ENCODE measurements at regions not wholly inside any gene's neighbourhood (a gene's known extent, or its start where the extent isn't known, plus 50 kb on each side); places are given as distances from the start of the nearest gene placed in this dataset.

DNA sequence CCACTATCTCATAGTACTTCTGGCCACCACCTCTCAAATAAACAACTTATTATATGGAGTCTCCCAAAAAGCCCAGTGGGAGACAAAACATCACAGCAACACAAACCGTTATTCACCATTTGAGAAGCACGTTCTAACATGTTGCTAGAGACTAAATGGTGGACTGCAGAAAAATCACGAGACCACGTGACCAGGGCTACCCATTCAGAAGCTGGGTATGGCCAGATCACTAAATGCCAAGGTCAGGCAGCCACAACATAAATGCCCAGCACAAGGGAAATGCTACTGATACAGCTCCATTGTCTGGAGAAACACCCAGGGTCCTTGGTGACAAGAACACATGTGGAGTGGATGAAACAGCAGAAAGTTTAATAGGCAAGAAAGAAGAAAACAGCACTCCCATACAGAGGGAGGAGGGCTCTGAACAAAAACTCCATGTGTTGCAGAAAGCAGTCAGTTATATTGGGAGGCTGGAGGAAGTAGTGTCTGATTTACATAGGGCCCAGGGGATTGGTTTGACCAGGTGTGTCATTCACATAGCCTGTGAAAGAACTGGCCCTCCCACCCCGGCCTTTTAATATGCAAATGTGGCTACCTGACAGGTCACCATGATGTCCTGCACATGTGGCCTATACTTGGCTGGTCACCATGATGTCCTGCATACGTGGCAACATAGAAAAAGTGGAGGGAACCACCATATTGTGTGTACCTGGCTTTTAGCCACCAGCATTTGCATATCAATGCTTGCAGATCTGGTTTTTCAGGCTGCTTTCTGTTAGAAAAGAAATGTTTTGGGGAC, 97.2 kb downstream of the TRIM36 start:
- Mint-ChIP-seq H3K36me3 (ENCODE audit: low read depth) (no peaks in the 10 kb centered on the region), H3K27ac (no peak overlapping the region), H3K4me3 (no peak overlapping the region), H3K27me3 (ENCODE audit: low read depth) (peaks cover 12% of the 10 kb centered on the region), H3K4me1 (ENCODE audit: low read depth) (peaks cover 10% of the 10 kb centered on the region), H3K9me3 (peaks cover 2% of the 10 kb centered on the region)
- intact Hi-C loops (cut with micrococcal nuclease): no loop called here
- CTCF ChIA-PET: no interaction called here
- DNase-seq: no peak

DNA sequence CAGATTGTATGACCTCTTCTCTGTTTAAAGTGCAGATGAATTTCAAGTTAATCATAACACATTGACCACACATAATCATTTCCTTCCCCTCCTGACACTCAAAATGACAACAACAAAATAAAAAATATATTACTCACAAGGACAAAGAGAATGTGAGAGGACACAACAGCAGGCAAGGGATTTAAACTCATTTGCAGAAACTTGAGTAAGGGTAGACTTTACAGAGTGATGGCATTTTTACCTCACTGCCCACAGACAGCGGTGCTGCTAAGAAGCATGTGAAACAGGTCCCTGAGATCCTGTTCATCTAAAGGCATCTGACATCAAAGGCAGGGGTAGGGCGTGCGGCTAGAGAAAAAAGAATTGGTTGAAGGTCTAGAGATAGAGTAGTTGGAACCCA, 99.0 kb downstream of the TRIM36 start:
- H3K4me3 Mint-ChIP-seq: no peak overlapping the region
- H3K27ac Mint-ChIP-seq: no peak overlapping the region
- H3K36me3 Mint-ChIP-seq (ENCODE audit: low read depth): no peaks in the 10 kb centered on the region

DNA sequence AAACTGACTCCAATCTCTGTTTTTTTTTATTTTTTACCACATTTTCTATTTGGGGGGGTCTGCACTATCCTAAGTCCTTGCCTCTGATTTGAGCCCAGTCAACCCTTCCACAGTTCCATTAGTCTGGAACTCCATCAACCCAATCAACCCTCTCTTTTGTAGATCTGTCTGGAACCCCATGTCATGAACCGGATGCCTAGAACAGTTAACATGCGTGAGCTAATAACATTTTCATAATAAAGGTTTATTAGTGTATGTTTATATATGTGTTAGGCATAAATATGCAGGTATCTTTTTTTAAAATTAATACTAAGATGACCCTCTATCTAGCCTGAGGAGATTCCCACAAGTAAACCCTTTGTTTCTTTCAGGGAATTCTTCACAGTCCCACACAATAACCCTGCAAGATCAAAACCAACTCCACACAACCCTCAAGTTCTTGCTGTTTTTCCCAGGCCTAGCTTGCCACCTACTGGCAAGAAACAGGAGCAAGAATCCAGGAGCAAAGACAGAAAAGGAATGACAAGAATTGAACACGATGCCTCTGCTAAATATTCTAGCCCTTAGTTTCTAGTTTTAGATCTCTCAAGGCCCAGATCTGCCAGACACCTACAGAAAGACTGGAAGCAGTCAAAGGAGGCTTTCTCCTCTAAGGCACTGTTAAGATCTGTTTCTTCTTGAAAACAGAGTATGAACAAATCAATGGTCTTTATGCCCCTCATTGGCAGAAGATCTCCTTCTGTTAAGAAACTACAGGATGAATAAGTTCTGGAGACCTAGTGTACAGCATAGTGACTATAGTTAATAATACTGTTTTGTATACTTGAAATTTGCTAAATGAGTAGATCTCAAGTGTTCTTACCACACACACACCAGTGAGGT, 100.4 kb downstream of the TRIM36 start:
- intact Hi-C loops (cut with micrococcal nuclease): loop anchor here (1.0 to 5.0 kb wide), 3 partner anchors 619 to 1457 kb away; no protein-coding TSS in a partner anchor
- Mint-ChIP-seq H3K9me3 (peaks cover 2% of the 10 kb centered on the region), H3K27me3 (ENCODE audit: low read depth) (peaks cover 14% of the 10 kb centered on the region), H3K27ac (peak overlapping the region; percentile 33), H3K36me3 (ENCODE audit: low read depth) (no peaks in the 10 kb centered on the region), H3K4me1 (ENCODE audit: low read depth) (peaks cover 10% of the 10 kb centered on the region), H3K4me3 (no peak overlapping the region)
- CTCF ChIA-PET: interaction anchor here (0.7 to 1.2 kb wide), 8 partner anchors 13 to 1457 kb away, joined by 3 to 9 read pairs (median 3); no protein-coding TSS in a partner anchor
- DNase-seq: peak; percentile 49

More for the DNA sequence above, 99.0 kb downstream of the TRIM36 start:
- intact Hi-C loops (cut with micrococcal nuclease): no loop called here
- H3K9me3 Mint-ChIP-seq: peaks cover 2% of the 10 kb centered on the region
- no peak for DNase-seq
- H3K27me3 Mint-ChIP-seq (ENCODE audit: low read depth): peaks cover 14% of the 10 kb centered on the region
- CTCF ChIA-PET: no interaction called here
- H3K4me1 Mint-ChIP-seq (ENCODE audit: low read depth): peaks cover 10% of the 10 kb centered on the region

DNA sequence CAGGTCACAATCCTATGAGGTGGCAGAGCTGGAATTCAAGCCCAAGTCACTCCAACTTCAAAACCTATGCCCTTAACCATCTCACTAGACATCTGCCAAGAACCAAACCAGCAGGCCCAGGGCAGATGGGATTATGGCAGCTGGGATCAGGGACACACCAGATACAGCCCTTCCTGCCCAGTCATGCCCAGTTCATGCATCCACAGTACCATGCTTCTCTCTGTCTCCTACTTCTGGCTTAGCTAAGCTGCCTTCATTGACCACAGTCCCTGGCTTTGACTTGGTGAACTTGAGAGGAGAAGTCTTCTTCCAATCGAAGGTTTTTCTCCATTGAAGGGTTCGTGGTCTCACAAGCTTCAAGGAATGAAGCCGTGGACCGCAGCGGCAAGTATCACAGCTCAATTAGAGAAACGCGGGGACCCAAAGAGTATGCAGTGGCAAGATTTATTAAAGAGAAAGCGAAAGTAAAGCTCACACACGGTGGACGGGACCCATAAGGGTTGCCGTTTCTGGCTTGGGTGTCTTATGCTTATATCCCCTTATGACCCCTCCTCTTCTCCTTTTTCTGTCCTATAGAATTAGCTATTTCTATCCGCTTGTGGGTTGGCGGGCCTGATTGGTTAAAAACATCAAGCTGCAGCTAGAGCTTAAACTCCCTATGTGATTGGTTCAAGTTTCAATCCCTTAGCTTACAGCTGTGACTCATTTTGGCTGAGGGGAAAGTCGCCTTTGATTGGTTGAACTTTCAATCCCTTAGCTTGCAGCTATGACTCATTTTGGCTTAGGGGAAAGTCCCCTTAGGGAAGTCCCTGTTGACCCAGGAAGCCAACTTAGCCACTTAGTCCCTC, 101.2 kb downstream of the TRIM36 start:
- intact Hi-C loops (cut with micrococcal nuclease): loop anchor here (1.0 to 5.0 kb wide), 3 partner anchors 618 to 1456 kb away; no protein-coding TSS in a partner anchor
- peaks cover 16% of the 10 kb centered on the region for H3K27me3 Mint-ChIP-seq (ENCODE audit: low read depth)
- peaks cover 10% of the 10 kb centered on the region for H3K4me1 Mint-ChIP-seq (ENCODE audit: low read depth)
- H3K4me3 Mint-ChIP-seq: no peak overlapping the region
- H3K36me3 Mint-ChIP-seq (ENCODE audit: low read depth): no peaks in the 10 kb centered on the region
- peaks cover 2% of the 10 kb centered on the region for H3K9me3 Mint-ChIP-seq
- peak; percentile 42 for DNase-seq
- peak overlapping the region; percentile 33 for H3K27ac Mint-ChIP-seq
- CTCF ChIA-PET: interaction anchor here (0.7 to 1.2 kb wide), 7 partner anchors 13 to 1456 kb away, joined by 3 to 9 read pairs (median 3); no protein-coding TSS in a partner anchor

DNA sequence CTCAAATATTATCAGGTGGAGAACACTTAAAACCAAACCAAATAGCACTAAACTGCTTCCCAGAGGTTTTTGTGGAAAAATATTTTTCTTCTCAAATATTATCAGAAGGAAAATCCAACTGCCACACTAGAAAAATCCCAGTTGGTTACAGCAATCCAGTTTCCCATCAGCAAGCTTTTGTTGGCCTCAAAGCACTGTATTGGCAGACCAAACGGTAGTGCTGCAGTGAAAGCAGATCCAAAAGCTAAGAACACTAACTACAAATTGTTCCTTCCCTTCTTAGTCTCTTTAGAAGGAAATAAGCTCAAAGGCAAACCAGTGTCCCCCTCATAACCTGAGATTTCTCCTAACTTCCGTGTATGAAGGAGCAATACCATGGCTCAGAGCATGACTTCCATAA, 105.3 kb downstream of the TRIM36 start:
- no peak overlapping the region for H3K4me3 Mint-ChIP-seq
- no peak overlapping the region for H3K27ac Mint-ChIP-seq
- peaks cover 2% of the 10 kb centered on the region for H3K9me3 Mint-ChIP-seq
- CTCF ChIA-PET: no interaction called here
- no peak for DNase-seq
- H3K27me3 Mint-ChIP-seq (ENCODE audit: low read depth): peaks cover 4% of the 10 kb centered on the region
- intact Hi-C loops (cut with micrococcal nuclease): no loop called here
- H3K4me1 Mint-ChIP-seq (ENCODE audit: low read depth): peaks cover 7% of the 10 kb centered on the region
- H3K36me3 Mint-ChIP-seq (ENCODE audit: low read depth): no peaks in the 10 kb centered on the region

DNA sequence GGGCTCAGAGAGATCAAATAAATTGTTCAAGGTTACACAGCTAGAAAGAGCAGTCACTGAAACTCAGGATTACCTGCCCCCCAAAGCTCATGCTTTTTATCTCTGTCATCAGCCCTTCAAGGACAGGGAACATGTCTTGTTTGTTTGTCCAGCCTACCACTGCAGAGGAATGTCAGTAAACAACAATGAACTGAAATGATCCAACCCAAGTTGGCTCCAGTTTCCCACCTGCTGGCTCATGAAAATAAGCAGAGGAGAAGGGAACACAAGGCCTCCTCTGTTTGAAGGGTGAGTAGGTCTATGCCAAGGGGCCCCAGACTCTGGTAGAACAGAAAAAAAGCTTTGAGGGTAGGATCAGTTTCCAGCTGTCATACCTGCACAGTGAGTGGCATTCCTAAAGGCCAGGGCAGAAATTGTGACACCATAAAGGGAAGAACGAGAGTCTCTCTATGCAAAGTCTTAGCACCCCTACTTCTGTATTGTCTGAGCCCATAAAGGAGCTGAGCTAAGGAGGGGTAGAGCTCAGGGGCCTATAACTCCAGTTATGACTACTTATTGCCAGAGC, 115.2 kb downstream of the TRIM36 start:
- Mint-ChIP-seq H3K36me3 (ENCODE audit: low read depth) (no peaks in the 10 kb centered on the region), H3K4me1 (ENCODE audit: low read depth) (no peaks in the 10 kb centered on the region), H3K27me3 (ENCODE audit: low read depth) (peaks cover 8% of the 10 kb centered on the region), H3K9me3 (peaks cover 2% of the 10 kb centered on the region), H3K4me3 (no peak overlapping the region), H3K27ac (no peak overlapping the region)
- intact Hi-C loops (cut with micrococcal nuclease): no loop called here
- CTCF ChIA-PET: no interaction called here
- DNase-seq: no peak

DNA sequence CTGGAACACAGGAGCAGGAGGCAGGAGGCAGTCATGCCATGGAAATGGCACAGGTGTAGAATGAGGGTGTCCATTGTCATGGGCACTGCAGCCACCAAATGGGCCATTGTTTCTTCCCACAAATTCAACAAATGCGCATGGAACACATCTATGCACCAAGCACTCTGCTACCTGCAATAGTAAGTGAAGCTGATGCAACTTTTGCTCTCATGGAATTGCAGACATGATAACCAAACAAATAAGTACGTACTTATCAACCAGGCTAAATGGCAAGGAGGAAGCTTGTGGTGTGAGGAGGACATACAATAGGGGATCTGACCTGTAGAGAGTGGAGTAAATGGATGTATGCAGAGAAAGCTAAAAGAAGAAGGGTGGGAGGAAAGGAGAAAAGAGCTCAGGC, 116.8 kb downstream of the TRIM36 start:
- H3K27ac Mint-ChIP-seq: no peak overlapping the region
- no peaks in the 10 kb centered on the region for H3K4me1 Mint-ChIP-seq (ENCODE audit: low read depth)
- no peaks in the 10 kb centered on the region for H3K36me3 Mint-ChIP-seq (ENCODE audit: low read depth)
- no peak overlapping the region for H3K4me3 Mint-ChIP-seq
- H3K27me3 Mint-ChIP-seq (ENCODE audit: low read depth): peaks cover 8% of the 10 kb centered on the region
- H3K9me3 Mint-ChIP-seq: peaks cover 2% of the 10 kb centered on the region
- intact Hi-C loops (cut with micrococcal nuclease): no loop called here
- CTCF ChIA-PET: no interaction called here
- no peak for DNase-seq

DNA sequence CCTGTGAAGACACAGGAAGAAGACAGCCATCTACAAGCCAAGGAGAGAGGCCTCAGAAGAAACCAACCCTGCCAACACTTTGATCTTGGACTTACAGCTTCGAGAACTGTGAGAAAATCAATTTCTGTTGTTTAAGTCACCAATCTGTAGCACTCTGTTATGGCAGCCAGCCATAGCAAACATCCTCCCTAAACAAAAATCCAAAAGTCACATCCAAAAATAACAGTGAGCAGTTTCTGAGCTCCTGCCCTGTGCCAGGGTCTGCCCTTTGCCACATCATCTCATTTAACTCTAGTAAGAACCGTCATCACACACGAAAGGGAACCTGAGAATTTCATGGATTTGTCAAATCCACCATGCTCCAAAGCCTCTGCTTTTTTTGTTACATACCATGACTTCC, 118.8 kb downstream of the TRIM36 start:
- intact Hi-C loops (cut with micrococcal nuclease): no loop called here
- Mint-ChIP-seq H3K27me3 (ENCODE audit: low read depth) (peaks cover 8% of the 10 kb centered on the region), H3K4me1 (ENCODE audit: low read depth) (no peaks in the 10 kb centered on the region), H3K27ac (no peak overlapping the region), H3K4me3 (no peak overlapping the region), H3K9me3 (peaks cover 2% of the 10 kb centered on the region), H3K36me3 (ENCODE audit: low read depth) (no peaks in the 10 kb centered on the region)
- DNase-seq: no peak
- CTCF ChIA-PET: no interaction called here

DNA sequence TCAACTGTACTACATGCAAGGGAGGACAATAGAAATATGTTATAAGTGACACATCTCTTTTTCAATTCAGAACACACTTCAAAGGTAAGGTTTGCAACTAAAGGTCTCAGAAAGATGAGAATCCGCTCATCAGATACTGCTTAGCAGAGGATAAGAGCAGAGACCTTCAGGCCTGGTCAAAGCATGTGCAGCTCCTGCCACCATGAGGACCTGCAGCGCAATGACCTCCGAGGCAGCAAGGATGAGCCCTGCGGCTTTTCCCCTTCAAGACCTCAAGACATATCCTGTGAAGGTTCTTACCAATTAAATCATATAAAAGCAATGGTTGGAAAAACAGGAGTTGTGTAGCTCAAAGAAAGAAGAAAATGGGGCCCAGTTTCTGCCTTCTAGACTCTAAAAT, 135.8 kb downstream of the TRIM36 start:
- Mint-ChIP-seq H3K9me3 (peaks cover 11% of the 10 kb centered on the region), H3K36me3 (ENCODE audit: low read depth) (peaks cover 2% of the 10 kb centered on the region), H3K4me1 (ENCODE audit: low read depth) (no peaks in the 10 kb centered on the region), H3K27ac (no peak overlapping the region), H3K27me3 (ENCODE audit: low read depth) (peaks cover 6% of the 10 kb centered on the region), H3K4me3 (no peak overlapping the region)
- intact Hi-C loops (cut with micrococcal nuclease): no loop called here
- DNase-seq: peak; percentile 4
- CTCF ChIA-PET: interaction anchor here (0.7 kb wide), 1 partner anchor 981 kb away, joined by 3 read pairs; no protein-coding TSS in a partner anchor

DNA sequence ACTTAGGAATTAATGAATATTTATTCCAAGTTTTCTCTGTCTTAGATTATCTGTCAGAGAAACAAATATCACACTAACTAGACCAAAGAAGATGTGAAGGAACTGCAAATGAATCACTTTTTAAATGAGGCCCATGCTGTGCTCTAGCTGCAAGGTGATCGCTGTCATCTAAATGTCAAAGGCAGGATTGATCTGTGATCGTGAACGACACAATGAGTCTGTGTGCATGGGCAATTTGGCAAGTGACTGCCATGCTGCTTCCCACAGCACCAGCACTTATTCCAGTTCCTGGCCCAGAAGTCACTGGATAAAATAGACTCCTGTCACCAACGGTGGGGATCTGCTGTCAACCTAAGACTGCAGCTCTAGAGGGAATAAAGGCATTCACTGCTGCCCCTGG, 141.2 kb downstream of the TRIM36 start:
- peaks cover 14% of the 10 kb centered on the region for H3K27me3 Mint-ChIP-seq (ENCODE audit: low read depth)
- DNase-seq: no peak
- peaks cover 2% of the 10 kb centered on the region for H3K36me3 Mint-ChIP-seq (ENCODE audit: low read depth)
- intact Hi-C loops (cut with micrococcal nuclease): no loop called here
- no peaks in the 10 kb centered on the region for H3K9me3 Mint-ChIP-seq
- CTCF ChIA-PET: interaction anchor here (0.6 kb wide), 1 partner anchor 1107 kb away, joined by 3 read pairs; no protein-coding TSS in a partner anchor
- H3K4me3 Mint-ChIP-seq: no peak overlapping the region
- no peaks in the 10 kb centered on the region for H3K4me1 Mint-ChIP-seq (ENCODE audit: low read depth)
- no peak overlapping the region for H3K27ac Mint-ChIP-seq

DNA sequence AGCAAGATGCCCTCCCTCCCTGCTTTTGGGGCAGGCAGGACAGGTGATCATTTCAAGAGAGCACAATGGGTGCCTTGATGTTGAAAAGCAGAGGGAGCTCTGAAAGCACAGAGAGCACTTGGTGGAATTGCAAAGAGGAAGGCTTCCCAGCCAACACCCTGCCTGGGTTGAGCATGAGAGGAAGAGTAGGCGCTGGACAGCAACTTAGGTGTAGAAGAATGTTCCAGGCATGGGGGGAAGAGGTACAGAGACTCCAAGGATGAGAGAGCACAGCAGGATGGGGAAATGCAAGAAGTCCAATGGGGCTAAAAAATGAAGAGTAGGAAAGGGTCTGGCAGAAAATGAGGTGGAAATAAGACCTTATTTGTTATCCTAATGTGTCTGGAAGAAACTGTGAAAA, 144.8 kb downstream of the TRIM36 start:
- peaks cover 8% of the 10 kb centered on the region for H3K27me3 Mint-ChIP-seq (ENCODE audit: low read depth)
- no peak overlapping the region for H3K27ac Mint-ChIP-seq
- intact Hi-C loops (cut with micrococcal nuclease): no loop called here
- no peaks in the 10 kb centered on the region for H3K9me3 Mint-ChIP-seq
- no peaks in the 10 kb centered on the region for H3K4me1 Mint-ChIP-seq (ENCODE audit: low read depth)
- no peaks in the 10 kb centered on the region for H3K36me3 Mint-ChIP-seq (ENCODE audit: low read depth)
- DNase-seq: no peak
- CTCF ChIA-PET: interaction anchor here (0.5 kb wide), 1 partner anchor 105 kb away, joined by 3 read pairs; no protein-coding TSS in a partner anchor
- no peak overlapping the region for H3K4me3 Mint-ChIP-seq

Data from activated naive CD4-positive, alpha-beta T cell treated with anti-CD3 and anti-CD28 coated beads for 36 hours (primary cell).